ENCODE measurements at regions not wholly inside any gene's neighbourhood (a gene's known extent, or its start where the extent isn't known, plus 50 kb on each side); places are given as distances from the start of the nearest gene placed in this dataset.
"Not testable (repeated sequence)": the region's sequence is repeated elsewhere in the genome, so short reads cannot be mapped to it uniquely, and the experiment has no call there.

- Histone ChIP-seq H3K4me2 (ENCODE audit: low read length) (no peak overlapping the region), H3K27ac (no peak overlapping the region), H3K36me3 (ENCODE audit: control insufficient read depth, insufficient read depth, low read length) (no peaks in the 10 kb centered on the region), H3K4me3 (ENCODE audit: low read depth, low read length) (no peak overlapping the region), H3K9ac (no peak overlapping the region), H3K4me1 (no peaks in the 10 kb centered on the region), H2AFZ (no peak overlapping the region), H3K9me3 (ENCODE audit: control insufficient read depth, low read length) (no peaks in the 10 kb centered on the region), H3K27me3 (ENCODE audit: control insufficient read depth, insufficient read depth, low read length) (no peaks in the 10 kb centered on the region), H3K79me2 (no peaks in the 10 kb centered on the region)
- TF ChIP-seq CTCF (IDR thresholded peaks at IDR 0.05): no peak
Observed at GRCh38 chr5:40428815-40429214, 250.9 kb upstream of the PTGER4 start.

- Histone ChIP-seq H3K4me3 (ENCODE audit: low read depth, low read length) (no peak overlapping the region), H3K9ac (no peak overlapping the region), H3K9me3 (ENCODE audit: control insufficient read depth, low read length) (no peaks in the 10 kb centered on the region), H2AFZ (no peak overlapping the region), H3K27me3 (ENCODE audit: control insufficient read depth, insufficient read depth, low read length) (no peaks in the 10 kb centered on the region), H3K79me2 (no peaks in the 10 kb centered on the region), H3K36me3 (ENCODE audit: control insufficient read depth, insufficient read depth, low read length) (no peaks in the 10 kb centered on the region), H3K4me2 (ENCODE audit: low read length) (no peak overlapping the region), H3K27ac (no peak overlapping the region), H3K4me1 (no peaks in the 10 kb centered on the region)
- TF ChIP-seq CTCF (IDR thresholded peaks at IDR 0.05): no peak
Observed at GRCh38 chr5:40428126-40428525, 251.6 kb upstream of the PTGER4 start.

DNA sequence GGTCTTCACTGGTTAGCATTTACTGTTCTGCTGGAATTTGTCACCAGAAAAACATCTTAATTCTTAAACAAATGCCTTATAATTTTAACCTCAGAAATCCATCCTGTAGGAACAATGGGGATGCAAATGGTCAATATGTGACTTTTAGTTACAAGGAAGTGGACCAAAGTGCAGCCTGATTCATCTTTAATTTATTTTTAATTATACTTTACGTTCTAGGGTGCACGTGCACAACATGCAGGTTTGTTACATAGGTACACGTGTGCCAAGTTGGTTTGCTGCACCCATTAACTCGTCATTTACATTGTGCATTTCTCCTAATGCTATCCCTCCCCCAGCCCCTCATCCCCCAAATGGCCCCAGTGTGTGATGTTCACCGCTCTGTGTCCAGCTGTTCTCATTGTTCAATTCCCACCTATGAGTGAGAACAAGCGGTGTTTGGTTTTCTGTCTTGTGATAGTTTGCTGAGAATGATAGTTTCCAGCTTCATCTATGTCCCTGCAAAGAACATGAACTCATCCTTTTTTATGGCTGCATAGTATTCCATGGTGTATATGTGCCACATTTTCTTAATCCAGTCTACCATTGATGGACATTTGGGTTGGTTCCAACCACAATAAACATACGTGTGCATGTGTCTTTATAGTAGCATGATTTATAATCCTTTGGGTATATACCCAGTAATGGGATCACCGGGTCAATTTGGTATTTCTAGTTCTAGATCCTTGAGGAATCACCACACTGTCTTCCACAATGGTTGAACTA, 262.5 kb upstream of the PTGER4 start:
- H3K79me2 ChIP-seq; H3K9me3 ChIP-seq (ENCODE audit: control insufficient read depth, low read length): not testable (repeated sequence)

GRCh38 chr5:40416588-40416987, 263.1 kb upstream of the PTGER4 start:
- H3K9me3 ChIP-seq (ENCODE audit: control insufficient read depth, low read length): no peaks in the 10 kb centered on the region
- no peak for TF ChIP-seq CTCF (IDR thresholded peaks at IDR 0.05)
- H2AFZ ChIP-seq: no peak overlapping the region
- no peak overlapping the region for H3K4me2 ChIP-seq (ENCODE audit: low read length)
- H3K36me3 ChIP-seq (ENCODE audit: control insufficient read depth, insufficient read depth, low read length): no peaks in the 10 kb centered on the region
- H3K9ac ChIP-seq: no peak overlapping the region
- no peak overlapping the region for H3K4me3 ChIP-seq (ENCODE audit: low read depth, low read length)
- H3K27me3 ChIP-seq (ENCODE audit: control insufficient read depth, insufficient read depth, low read length): no peaks in the 10 kb centered on the region
- H3K4me1 ChIP-seq: no peaks in the 10 kb centered on the region
- H3K27ac ChIP-seq: no peak overlapping the region
- no peaks in the 10 kb centered on the region for H3K79me2 ChIP-seq

More for the DNA sequence above, 262.5 kb upstream of the PTGER4 start:
- H3K4me3 ChIP-seq (ENCODE audit: low read depth, low read length); H2AFZ ChIP-seq; H3K4me2 ChIP-seq (ENCODE audit: low read length); H3K27me3 ChIP-seq (ENCODE audit: control insufficient read depth, insufficient read depth, low read length); H3K36me3 ChIP-seq (ENCODE audit: control insufficient read depth, insufficient read depth, low read length); H3K27ac ChIP-seq; H3K9ac ChIP-seq; H3K4me1 ChIP-seq: not testable (repeated sequence)

DNA sequence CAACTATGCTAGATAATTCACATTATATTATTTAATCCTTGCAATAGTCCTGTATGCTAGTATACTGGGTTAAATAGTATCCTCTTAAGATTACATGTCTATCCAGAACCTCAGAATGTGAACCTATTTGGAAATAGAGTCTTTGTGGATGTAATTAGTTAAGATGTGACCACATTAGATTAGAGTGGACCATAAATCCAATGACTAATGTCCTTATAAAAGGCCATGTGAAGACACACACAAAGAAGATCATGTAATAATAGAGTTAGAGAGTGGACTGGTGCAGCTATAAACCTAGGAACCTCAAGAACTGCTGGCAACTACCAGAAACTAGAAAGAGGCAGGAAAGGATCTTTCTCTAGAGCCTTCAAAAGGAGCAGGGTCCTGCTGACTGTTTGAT, 263.6 kb upstream of the PTGER4 start:
- H3K4me1 ChIP-seq: no peaks in the 10 kb centered on the region
- H3K4me3 ChIP-seq (ENCODE audit: low read depth, low read length): no peak overlapping the region
- H3K9me3 ChIP-seq (ENCODE audit: control insufficient read depth, low read length): no peaks in the 10 kb centered on the region
- no peak for TF ChIP-seq CTCF (IDR thresholded peaks at IDR 0.05)
- H3K36me3 ChIP-seq (ENCODE audit: control insufficient read depth, insufficient read depth, low read length): no peaks in the 10 kb centered on the region
- no peak overlapping the region for H3K27ac ChIP-seq
- no peak overlapping the region for H3K9ac ChIP-seq
- H2AFZ ChIP-seq: no peak overlapping the region
- H3K27me3 ChIP-seq (ENCODE audit: control insufficient read depth, insufficient read depth, low read length): no peaks in the 10 kb centered on the region
- no peaks in the 10 kb centered on the region for H3K79me2 ChIP-seq
- H3K4me2 ChIP-seq (ENCODE audit: low read length): no peak overlapping the region
